Fibroblast of pulmonary artery (primary cell): ENCODE measurements at regions not wholly inside any gene's neighbourhood (a gene's known extent, or its start where the extent isn't known, plus 50 kb on each side); places are given as distances from the start of the nearest gene placed in this dataset.

Experiments
- DNase-seq: peaks from one replicate; pipeline ENCODE4 v3.0.0-alpha.2; 2010; ENCODE audit warnings: low read depth
- H3K4me3 ChIP-seq: replicated peaks from 2 replicates; pipeline ENCODE4 v1.5.1; 2011; ENCODE audit warnings: low read depth, mild to moderate bottlenecking, control low read depth, low read length, moderate library complexity
- TF ChIP-seq, protein P1 (sequence below): IDR thresholded peaks from 2 replicates; pipeline ENCODE4 v1.5.1; 2011; ENCODE audit warnings: mild to moderate bottlenecking, control low read depth, low read length, inconsistent platforms; ENCODE audit errors: missing control alignments

GRCh38 chr5:124438903-124439281 is 307.5 kb downstream of the ZNF608 start:
- no peak overlapping the region for H3K4me3 ChIP-seq
- TF ChIP-seq, protein P1, sequence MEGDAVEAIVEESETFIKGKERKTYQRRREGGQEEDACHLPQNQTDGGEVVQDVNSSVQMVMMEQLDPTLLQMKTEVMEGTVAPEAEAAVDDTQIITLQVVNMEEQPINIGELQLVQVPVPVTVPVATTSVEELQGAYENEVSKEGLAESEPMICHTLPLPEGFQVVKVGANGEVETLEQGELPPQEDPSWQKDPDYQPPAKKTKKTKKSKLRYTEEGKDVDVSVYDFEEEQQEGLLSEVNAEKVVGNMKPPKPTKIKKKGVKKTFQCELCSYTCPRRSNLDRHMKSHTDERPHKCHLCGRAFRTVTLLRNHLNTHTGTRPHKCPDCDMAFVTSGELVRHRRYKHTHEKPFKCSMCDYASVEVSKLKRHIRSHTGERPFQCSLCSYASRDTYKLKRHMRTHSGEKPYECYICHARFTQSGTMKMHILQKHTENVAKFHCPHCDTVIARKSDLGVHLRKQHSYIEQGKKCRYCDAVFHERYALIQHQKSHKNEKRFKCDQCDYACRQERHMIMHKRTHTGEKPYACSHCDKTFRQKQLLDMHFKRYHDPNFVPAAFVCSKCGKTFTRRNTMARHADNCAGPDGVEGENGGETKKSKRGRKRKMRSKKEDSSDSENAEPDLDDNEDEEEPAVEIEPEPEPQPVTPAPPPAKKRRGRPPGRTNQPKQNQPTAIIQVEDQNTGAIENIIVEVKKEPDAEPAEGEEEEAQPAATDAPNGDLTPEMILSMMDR = no peak
- DNase-seq = no peak

GRCh38 chr5:124438026-124438902 is 308.2 kb downstream of the ZNF608 start:
- TF ChIP-seq, protein P1 = no peak
- DNase-seq = no peak
- no peak overlapping the region for H3K4me3 ChIP-seq

DNA sequence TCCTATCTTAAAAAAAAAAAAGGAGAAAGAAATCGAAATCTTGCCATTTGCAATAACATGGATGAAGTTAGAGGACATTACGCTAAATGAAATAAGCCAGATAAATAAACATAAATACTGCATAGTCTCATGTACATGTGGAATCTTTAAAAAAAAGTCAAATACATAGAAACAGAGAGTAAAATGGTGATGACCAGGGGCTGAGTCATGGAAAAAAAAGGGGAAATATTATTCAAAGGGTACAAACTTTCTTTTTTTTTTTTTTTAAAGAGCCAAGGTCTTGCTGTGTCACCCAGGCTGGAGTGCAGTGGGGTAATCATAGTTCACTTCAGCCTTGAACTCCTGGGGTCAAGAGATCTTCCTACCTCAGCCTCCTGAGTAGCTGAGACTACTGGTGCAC is 310.1 kb downstream of the ZNF608 start:
- no peak overlapping the region for H3K4me3 ChIP-seq
- TF ChIP-seq, protein P1 = no peak
- peak; percentile 14 for DNase-seq

GRCh38 chr5:124433170-124433569 is 313.3 kb downstream of the ZNF608 start:
- TF ChIP-seq, protein P1 = no peak
- DNase-seq = no peak
- H3K4me3 ChIP-seq = no peak overlapping the region

- TF ChIP-seq, protein P1 = no peak
- no peak overlapping the region for H3K4me3 ChIP-seq
- DNase-seq = no peak
These were observed 324.9 kb downstream of the ZNF608 start for GRCh38 chr5:124421584-124421983.

GRCh38 chr5:124420952-124421351 is 325.5 kb downstream of the ZNF608 start:
- TF ChIP-seq, protein P1 = no peak
- H3K4me3 ChIP-seq = no peak overlapping the region
- DNase-seq = no peak

GRCh38 chr5:124419531-124419930 is 326.9 kb downstream of the ZNF608 start:
- DNase-seq = no peak
- TF ChIP-seq, protein P1 = no peak
- H3K4me3 ChIP-seq = no peak overlapping the region
